Eye (tissue), 1 donor: ENCODE measurements at regions not wholly inside any gene's neighbourhood (a gene's known extent, or its start where the extent isn't known, plus 50 kb on each side); places are given as distances from the start of the nearest gene placed in this dataset.
A peak's percentile ranks its signal among the peaks of the same experiment; 100 is the strongest.

Experiments
- DNase-seq: peaks from one replicate; pipeline ENCODE4 v3.0.0-alpha.2; 2015

GRCh38 chr11:116642481-116642880 is 130.3 kb downstream of the BUD13 start:
- no peak for DNase-seq

- DNase-seq, result peak; percentile 75
These were observed 131.2 kb downstream of the BUD13 start for GRCh38 chr11:116641561-116642045.

- peak; percentile 30 for DNase-seq
These were observed 132.0 kb downstream of the BUD13 start for GRCh38 chr11:116640641-116641402.

DNA sequence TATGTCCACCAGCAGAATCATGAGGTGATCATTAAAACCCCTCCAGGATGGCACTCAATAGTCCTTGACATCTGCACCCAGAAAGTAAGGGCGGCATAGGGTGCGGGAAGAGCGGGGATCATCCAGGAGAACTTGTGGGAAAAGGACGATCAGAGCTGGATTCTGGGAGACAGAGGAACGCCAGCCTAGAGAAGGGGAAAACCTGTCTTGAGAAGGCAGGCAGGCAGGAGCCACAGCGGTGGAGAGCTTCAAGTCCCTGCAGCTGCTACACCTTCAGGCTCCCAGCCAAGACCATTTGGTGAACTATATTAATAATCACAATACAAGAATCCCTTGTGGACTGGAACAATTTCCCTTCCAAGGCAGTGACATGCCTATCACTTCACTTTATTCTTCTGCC is 134.3 kb downstream of the BUD13 start:
- DNase-seq, result no peak

GRCh38 chr11:116637766-116638165 is 135.0 kb downstream of the BUD13 start:
- no peak for DNase-seq

GRCh38 chr11:116636341-116636929 is 136.4 kb downstream of the BUD13 start:
- DNase-seq, result no peak

GRCh38 chr11:116631201-116631600 is 141.6 kb downstream of the BUD13 start:
- no peak for DNase-seq

GRCh38 chr11:116618461-116618860 is 154.3 kb downstream of the BUD13 start:
- DNase-seq, result no peak

DNA sequence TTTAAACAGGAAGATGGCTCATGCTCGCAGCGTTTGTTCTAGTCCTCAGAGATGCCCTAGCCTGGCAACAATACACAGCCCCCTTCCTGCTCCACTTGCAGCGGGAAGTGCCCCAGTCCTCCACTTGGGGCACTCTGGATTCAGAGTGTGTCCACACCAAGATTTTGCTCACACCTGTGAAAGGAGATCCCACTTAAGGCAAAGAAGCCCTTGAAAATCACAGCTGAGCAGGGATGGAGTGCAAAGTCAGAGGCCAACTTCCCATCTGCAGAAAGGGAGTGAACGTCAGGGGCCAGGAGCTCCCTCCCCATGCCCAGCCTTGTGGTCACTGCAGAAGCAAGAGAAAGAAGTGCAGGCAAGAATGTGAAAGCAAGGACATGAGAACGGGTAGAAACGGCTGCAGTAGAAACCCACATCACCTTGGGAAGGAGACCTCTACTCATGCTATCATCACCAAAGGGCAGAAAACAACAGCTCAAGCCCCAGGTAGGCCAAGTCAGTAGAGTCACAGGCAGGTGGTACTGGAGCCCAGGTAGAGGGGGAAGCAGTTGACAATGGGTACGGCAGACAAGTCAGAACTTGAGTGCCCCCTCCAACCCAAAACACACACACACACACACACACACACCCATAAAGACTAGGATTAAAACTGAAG is 157.4 kb downstream of the BUD13 start:
- no peak for DNase-seq

DNA sequence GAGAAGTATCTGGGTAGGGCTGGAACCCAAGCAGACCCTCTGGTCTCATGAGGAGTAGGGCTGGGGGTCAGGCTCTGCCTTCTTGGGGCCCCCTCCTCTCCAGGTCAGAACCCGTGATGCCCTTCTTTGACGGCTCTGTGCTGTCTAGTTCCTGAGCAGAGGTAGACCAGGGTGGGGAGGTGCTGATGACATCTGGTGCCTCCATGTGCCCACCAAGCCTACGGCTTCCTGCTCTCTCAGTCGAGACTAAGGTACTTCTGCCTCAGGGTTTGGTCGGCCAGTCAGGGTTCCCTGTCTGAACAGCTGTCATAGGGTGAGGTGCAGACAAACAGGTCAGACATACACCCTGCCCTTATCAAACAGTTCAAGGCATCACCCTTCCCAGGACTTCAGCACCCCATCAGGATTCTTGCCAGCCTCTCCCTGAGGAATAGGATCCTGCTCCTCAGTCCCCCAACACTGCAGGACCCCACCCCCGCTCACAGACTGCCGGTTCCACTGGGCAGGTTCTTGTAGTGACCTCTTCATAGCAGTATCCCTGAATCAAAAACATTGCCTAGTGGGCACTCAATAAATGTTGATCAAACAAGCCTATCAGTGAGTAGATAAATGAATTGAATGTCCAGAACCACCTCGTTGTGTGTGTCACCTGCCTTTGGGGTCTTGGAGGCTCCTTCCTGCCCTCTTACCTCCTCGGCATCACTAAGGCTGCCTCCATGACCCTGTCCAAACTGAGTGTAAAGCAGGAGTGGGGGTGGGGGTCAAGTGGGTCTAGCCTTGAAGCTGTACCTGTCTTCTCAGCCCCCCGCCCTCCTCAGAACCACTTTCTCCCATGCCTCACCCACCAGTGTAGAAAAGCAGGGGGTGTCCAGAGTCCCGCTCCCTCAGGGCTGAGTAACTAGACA is 158.2 kb downstream of the BUD13 start:
- no peak for DNase-seq

DNA sequence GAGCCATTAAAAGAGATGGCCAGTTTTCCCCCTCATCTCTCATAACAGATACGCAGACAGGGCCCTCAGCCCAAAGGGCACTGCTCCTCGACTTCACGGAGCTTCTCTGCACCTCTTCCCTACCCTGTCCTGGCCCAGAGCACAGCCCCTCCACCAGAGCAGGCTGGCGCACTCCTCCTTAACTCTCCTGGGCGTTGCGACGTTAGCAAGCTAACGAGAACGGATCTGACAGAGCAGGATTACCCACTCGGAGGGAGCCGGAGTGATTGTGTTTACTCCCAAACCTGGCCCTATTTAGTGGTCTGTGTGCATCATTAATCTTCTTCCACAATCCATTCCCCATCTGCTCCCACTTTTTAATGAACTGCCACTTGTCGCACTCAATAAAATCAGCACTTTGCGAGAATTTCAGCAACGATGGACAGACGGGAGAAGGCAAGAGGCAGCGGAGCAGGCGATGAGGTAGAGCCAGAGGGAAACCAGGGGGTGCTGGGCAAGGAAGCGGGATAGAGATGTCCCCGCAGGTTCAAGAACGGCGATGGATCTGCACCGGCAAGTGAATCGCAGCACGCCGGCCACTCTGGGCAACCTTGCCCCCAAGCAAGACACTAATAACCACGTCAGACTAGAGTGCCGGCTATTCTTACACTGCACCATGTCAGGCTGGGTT is 159.4 kb downstream of the BUD13 start:
- DNase-seq, result peak; percentile 88

- no peak for DNase-seq
These were observed 160.7 kb downstream of the BUD13 start for GRCh38 chr11:116611998-116612620.

GRCh38 chr11:116610190-116610589 is 162.6 kb downstream of the BUD13 start:
- no peak for DNase-seq

GRCh38 chr11:116607027-116607426 is 165.8 kb downstream of the BUD13 start:
- DNase-seq, result no peak

DNA sequence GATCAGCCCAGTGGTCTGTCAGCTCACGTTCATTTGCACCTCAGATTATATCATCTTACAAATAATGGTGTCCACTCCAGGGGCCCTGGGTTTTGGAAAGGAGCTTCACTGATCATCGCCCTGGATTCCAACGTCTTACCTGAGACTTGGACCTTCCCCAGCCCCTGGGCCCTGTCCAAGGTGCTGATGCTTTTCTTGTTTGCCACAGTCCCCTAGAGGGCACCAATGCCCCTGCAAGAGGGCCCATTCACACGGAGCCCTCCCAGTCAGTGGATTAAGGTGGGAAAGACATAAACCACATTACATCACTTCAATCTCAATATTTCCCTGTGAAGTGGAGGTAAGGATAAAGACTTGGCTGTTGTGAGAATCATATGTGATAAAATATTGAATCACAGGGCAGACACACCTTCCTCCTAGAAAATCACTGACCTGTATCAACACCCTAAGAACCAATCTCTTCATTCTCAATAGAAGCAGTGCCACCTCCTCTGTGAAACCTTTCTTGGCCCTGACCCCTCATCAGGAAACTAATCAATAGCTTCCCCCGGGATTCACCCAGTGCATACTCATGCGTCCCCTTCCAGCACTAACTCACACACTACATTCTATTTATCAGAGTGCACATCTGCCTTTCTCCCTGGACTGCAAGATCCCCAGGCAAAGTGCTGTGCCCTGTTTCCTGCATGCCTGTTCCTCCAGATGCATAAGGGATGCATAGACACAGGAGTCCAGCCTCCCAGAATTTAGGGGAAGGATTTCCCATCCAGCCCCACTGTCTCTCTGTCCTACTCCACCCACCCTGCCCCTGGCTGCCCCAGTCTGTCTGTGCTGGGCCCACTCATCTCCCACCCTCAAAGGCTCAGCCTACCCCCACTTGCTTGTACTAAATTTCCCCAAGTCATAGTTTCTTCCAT is 167.0 kb downstream of the BUD13 start:
- DNase-seq, result peak; percentile 86

GRCh38 chr11:116603728-116604323 is 169.0 kb downstream of the BUD13 start:
- DNase-seq, result no peak

- DNase-seq, result no peak
These were observed 170.2 kb downstream of the BUD13 start for GRCh38 chr11:116602637-116602942.

- no peak for DNase-seq
These were observed 170.8 kb downstream of the BUD13 start for GRCh38 chr11:116601814-116602636.

- no peak for DNase-seq
These were observed 171.9 kb downstream of the BUD13 start for GRCh38 chr11:116600930-116601329.

DNA sequence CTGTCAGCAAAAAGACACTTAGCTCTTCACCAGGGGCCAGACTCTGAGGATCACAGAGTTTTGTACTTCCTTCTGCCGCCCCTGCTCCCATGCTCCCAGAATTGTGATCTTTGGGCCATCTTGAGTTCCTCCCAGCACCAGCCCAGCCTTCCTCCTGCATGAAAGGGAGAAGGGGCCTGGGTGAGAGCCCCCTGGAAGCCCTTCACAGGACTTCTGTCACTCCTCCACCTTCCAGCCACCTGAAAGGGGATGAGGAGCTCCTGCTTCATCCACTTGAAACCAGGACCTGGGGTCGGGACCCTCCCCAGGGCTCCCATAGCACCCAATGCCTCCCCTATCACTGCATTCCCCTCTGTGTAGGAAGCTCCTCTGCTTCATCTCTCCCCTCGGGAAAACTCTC is 174.2 kb downstream of the BUD13 start:
- no peak for DNase-seq
